RPMI7951 (cell line): ENCODE measurements at regions not wholly inside any gene's neighbourhood (a gene's known extent, or its start where the extent isn't known, plus 50 kb on each side); places are given as distances from the start of the nearest gene placed in this dataset.
A peak's percentile ranks its signal among the peaks of the same experiment; 100 is the strongest.

Experiments used
- DNase-seq: peaks from one replicate; pipeline ENCODE4 v3.0.0-alpha.2; 2012; ENCODE audit warnings: low read depth

GRCh38 chr1:37315371-37315846, 159.0 kb upstream of the ZC3H12A start:
- no peak for DNase-seq

GRCh38 chr1:37317870-37318467, 156.4 kb upstream of the ZC3H12A start:
- DNase-seq = no peak

DNA sequence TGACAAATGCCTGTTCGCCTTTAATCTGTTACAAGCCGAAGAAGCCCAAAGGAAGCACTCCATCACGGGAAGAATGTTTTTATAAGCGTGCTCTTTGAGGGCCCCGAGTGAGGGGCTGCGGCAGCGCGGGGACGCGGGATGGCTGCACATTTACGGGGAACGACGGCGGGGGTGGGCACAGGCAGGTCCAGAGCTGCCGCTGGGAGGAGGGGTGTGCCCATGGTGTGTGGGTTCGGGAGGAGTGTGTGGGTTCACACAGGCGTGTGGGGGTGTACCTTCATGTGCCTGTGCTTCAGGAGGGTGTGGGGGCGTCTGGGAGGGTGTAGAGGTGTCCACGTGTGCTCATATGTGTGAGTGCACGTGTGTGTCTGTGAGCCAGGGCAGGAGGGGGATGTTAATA, 155.9 kb upstream of the ZC3H12A start:
- DNase-seq = no peak

DNA sequence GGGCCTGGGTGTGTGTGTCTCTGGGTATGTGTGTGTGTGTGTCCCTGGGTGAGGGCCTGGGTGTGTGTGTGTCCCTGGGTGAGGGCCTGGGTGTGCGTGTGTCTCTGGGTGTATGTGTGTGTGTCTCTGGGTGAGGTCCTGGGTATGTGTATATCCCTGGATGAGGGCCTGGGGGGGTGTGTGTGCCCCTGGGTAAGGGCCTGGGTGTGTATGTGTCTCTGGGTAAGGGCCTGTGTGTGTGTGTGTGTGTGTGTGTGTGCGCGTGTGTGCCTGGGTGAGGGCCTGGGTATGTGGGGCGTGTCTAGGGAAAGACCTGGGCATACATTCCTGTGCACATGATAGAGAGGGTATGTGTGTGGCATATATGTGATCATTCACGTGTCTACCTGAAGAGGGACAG, 155.1 kb upstream of the ZC3H12A start:
- no peak for DNase-seq

DNA sequence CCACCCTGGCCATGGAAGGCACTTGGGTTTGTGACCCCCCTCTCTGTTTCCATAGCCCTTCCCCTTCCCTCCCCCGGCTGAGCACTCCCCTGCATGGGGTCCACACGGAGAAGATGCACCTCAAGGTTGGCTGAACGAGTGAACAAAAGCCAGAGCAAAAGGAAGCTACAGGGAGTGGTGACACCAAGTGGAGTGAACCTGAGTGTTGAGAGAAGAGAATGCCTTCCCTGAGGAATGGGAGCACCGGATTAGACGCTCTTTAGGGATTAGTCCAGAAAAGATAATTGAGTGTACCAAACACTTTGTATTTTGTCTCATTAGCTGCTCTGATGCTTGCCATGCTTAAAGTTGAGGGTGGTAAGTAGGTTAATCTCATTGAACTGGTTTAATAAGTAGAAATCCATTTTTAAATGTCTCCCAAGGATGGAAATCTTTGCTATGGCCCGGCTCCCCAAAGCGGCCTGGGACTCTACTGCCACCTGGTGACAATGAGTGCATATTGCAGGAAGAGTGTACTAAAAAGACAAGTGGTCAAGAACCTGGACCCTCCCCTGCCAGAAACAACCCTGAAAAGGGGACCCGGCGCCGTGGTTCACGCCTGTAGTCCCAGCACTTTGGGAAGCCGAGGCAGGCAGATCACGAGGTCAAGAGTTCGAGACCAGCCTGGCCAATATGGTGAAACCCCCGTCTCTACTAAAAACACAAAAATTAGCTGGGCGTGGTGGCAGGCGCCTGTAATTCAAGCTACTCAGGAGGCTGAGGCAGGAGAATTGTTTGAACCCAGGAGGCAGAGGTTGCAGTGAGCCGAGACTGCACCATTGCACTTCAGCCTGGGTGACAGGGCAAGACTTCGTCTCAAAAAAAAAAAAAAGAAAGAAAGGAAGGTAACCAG, 150.6 kb upstream of the ZC3H12A start:
- peak; percentile 32 for DNase-seq

GRCh38 chr1:37325010-37325409, 149.4 kb upstream of the ZC3H12A start:
- DNase-seq = no peak

- no peak for DNase-seq
These were observed 148.6 kb upstream of the ZC3H12A start for GRCh38 chr1:37325509-37326437.

- no peak for DNase-seq
These were observed 142.3 kb upstream of the ZC3H12A start for GRCh38 chr1:37332126-37332525.

DNA sequence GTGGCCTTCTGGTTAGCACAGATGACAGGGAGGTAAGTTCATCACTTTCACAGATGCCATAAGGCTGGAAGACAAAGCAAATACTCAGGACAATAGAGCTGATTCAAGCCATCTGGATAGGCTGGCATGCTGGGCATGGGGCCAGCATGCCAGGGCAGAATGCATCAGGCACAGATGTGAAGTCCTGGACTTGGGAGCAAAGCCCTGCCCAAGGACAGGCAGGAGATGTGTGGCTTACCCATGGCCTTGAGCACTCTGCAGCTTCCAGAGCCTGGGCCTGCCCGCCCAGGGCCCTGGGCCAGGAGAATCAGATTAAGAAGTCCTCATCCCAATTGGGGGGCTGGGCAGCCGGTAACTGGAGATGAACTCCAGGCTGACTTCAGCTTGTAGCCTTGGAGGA, 135.7 kb upstream of the ZC3H12A start:
- no peak for DNase-seq

GRCh38 chr1:37342736-37343135, 131.6 kb upstream of the ZC3H12A start:
- no peak for DNase-seq

GRCh38 chr1:37347104-37347649, 127.2 kb upstream of the ZC3H12A start:
- DNase-seq = no peak

DNA sequence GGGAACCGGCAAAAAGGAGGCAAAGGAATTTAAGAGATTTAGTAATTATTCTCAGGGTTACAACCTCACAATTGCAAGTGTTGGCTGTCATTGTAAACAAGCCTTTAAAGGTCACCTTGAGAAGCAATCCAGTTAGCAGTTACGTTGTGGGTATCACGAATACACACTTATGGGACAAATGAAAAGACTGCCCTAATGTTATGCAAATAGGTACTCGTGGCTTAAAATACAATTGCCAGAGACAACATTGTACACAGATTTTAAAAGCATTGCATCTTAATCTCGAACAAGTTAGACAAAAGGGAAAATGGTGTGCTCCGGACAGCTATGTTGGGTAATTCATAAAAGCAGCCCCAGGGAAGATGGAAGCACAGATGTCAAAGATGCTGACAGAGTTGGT, 120.5 kb upstream of the ZC3H12A start:
- no peak for DNase-seq

- no peak for DNase-seq
These were observed 119.3 kb upstream of the ZC3H12A start for GRCh38 chr1:37354876-37355650.

DNA sequence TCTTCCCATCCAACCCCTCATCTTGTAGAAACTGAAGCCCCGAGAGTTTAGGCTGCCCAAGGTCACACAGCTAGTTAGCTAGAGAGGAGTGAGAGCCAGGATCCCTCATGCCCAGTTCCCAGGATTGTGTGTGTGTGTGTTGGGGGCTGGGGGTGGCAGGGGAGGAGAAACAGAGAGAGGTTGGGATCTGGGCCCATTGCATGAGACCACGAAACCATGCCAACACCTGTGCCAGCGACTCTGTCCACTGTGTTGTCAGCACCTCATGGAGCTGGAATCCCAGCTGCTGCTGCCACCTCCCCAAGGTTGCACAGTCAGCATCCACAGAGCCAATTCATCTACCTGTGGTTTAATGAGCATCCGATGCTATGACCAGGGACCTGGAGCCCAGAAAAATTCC, 115.4 kb upstream of the ZC3H12A start:
- no peak for DNase-seq

- DNase-seq = no peak
These were observed 114.4 kb upstream of the ZC3H12A start for GRCh38 chr1:37360011-37360410.

- no peak for DNase-seq
These were observed 111.6 kb upstream of the ZC3H12A start for GRCh38 chr1:37362594-37363385.

GRCh38 chr1:37363535-37363934, 110.8 kb upstream of the ZC3H12A start:
- no peak for DNase-seq

- DNase-seq = peak; percentile 15
These were observed 105.6 kb upstream of the ZC3H12A start for GRCh38 chr1:37368665-37369315.

DNA sequence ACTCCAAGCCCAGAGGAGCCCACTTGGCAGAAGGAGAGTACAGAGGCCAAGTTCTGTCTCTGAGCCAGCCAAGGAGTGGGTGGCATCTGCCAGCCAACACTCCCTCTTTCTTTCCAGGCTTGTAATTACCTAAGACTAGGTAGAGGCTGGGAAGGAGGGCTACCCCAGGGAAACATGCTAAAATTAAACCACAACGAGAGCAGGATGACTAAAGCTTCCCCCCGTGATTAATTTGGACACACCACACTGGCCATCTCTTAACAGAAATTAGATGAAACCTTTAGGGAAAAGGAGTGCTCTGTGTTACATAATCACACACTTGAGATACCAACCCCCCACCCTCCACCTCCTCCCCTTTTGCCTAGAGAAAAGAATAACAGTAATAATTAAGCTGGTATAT, 102.1 kb upstream of the ZC3H12A start:
- no peak for DNase-seq

- no peak for DNase-seq
These were observed 101.7 kb upstream of the ZC3H12A start for GRCh38 chr1:37372711-37373110.
